ENCODE measurements at regions not wholly inside any gene's neighbourhood (a gene's known extent, or its start where the extent isn't known, plus 50 kb on each side); places are given as distances from the start of the nearest gene placed in this dataset.

GRCh38 chr4:187184508-187184907 lies 460.9 kb upstream of the FAT1 start:
- H3K4me1 Mint-ChIP-seq (ENCODE audit: low read depth) = no peaks in the 10 kb centered on the region
- Histone ChIP-seq H3K27me3 (ENCODE audit: control insufficient read depth in 1 of 2, insufficient read depth in 2 of 2, low read length in 2 of 2) (no peaks in the 10 kb centered on the region), H3K4me1 (ENCODE audit: insufficient read depth, low read length) (no peaks in the 10 kb centered on the region), H3K36me3 (ENCODE audit: insufficient read depth, low read length) (no peaks in the 10 kb centered on the region), H3K27ac (ENCODE audit: low read depth in 1 of 2, low read length in 2 of 2) (no peak overlapping the region), H3K4me3 (ENCODE audit: low read length) (no peak overlapping the region), H3K9me3 (ENCODE audit: control insufficient read depth in 1 of 2, insufficient read depth in 1 of 2, low read length in 2 of 2) (peaks cover 0 to 14% of the 10 kb centered on the region in 2 experiments)
- H3K9me3 Mint-ChIP-seq = peaks cover 5% of the 10 kb centered on the region
- no peak overlapping the region for H3K27ac Mint-ChIP-seq
- H3K27me3 Mint-ChIP-seq = no peaks in the 10 kb centered on the region
- ATAC-seq (ENCODE audit: poor library complexity) = no peak
- no peak overlapping the region for H3K4me3 Mint-ChIP-seq
- DNase-seq = no peak
- POLR2A ChIA-PET = no interaction called here
- intact Hi-C loops (cut with DNase I, micrococcal nuclease) = no loop called here
- TF ChIP-seq CTCF (IDR thresholded peaks at IDR 0.05) = no peak
- no peaks in the 10 kb centered on the region for H3K36me3 Mint-ChIP-seq (ENCODE audit: low read depth)
- CTCF ChIA-PET = no interaction called here

GRCh38 chr4:187188118-187188517 lies 464.5 kb upstream of the FAT1 start:
- Histone ChIP-seq H3K4me3 (ENCODE audit: low read length) (no peak overlapping the region), H3K9me3 (ENCODE audit: control insufficient read depth in 1 of 2, insufficient read depth in 1 of 2, low read length in 2 of 2) (peaks cover 0 to 21% of the 10 kb centered on the region in 2 experiments), H3K4me1 (ENCODE audit: insufficient read depth, low read length) (no peaks in the 10 kb centered on the region), H3K27me3 (ENCODE audit: control insufficient read depth in 1 of 2, insufficient read depth in 2 of 2, low read length in 2 of 2) (no peaks in the 10 kb centered on the region), H3K27ac (ENCODE audit: low read depth in 1 of 2, low read length in 2 of 2) (no peak overlapping the region), H3K36me3 (ENCODE audit: insufficient read depth, low read length) (no peaks in the 10 kb centered on the region)
- Mint-ChIP-seq H3K27me3 (no peaks in the 10 kb centered on the region), H3K36me3 (ENCODE audit: low read depth) (no peaks in the 10 kb centered on the region), H3K4me3 (no peak overlapping the region), H3K9me3 (peaks cover 5% of the 10 kb centered on the region), H3K4me1 (ENCODE audit: low read depth) (no peaks in the 10 kb centered on the region), H3K27ac (no peak overlapping the region)
- intact Hi-C loops (cut with DNase I, micrococcal nuclease) = no loop called here
- POLR2A ChIA-PET = no interaction called here
- CTCF ChIA-PET = no interaction called here
- TF ChIP-seq CTCF (IDR thresholded peaks at IDR 0.05) = no peak
- ATAC-seq (ENCODE audit: poor library complexity) (no peak), DNase-seq (no peak)

GRCh38 chr4:187188741-187189140 lies 465.1 kb upstream of the FAT1 start:
- ATAC-seq (ENCODE audit: poor library complexity) = no peak
- H3K9me3 ChIP-seq (ENCODE audit: control insufficient read depth in 1 of 2, insufficient read depth in 1 of 2, low read length in 2 of 2) = peaks cover 0 to 21% of the 10 kb centered on the region in 2 experiments
- no peak for DNase-seq
- H3K36me3 Mint-ChIP-seq (ENCODE audit: low read depth) = no peaks in the 10 kb centered on the region
- ChIA-PET POLR2A (no interaction called here), CTCF (no interaction called here)
- H3K4me1 Mint-ChIP-seq (ENCODE audit: low read depth) = no peaks in the 10 kb centered on the region
- TF ChIP-seq CTCF (IDR thresholded peaks at IDR 0.05) = no peak
- no peak overlapping the region for H3K4me3 Mint-ChIP-seq
- H3K27ac ChIP-seq (ENCODE audit: low read depth in 1 of 2, low read length in 2 of 2) = no peak overlapping the region
- H3K36me3 ChIP-seq (ENCODE audit: insufficient read depth, low read length) = no peaks in the 10 kb centered on the region
- no peak overlapping the region for H3K4me3 ChIP-seq (ENCODE audit: low read length)
- H3K9me3 Mint-ChIP-seq = peaks cover 5% of the 10 kb centered on the region
- intact Hi-C loops (cut with DNase I, micrococcal nuclease) = no loop called here
- no peaks in the 10 kb centered on the region for H3K27me3 ChIP-seq (ENCODE audit: control insufficient read depth in 1 of 2, insufficient read depth in 2 of 2, low read length in 2 of 2)
- no peaks in the 10 kb centered on the region for H3K27me3 Mint-ChIP-seq
- H3K4me1 ChIP-seq (ENCODE audit: insufficient read depth, low read length) = no peaks in the 10 kb centered on the region
- H3K27ac Mint-ChIP-seq = no peak overlapping the region
